GM21423 (cell line): ENCODE measurements at regions not wholly inside any gene's neighbourhood (a gene's known extent, or its start where the extent isn't known, plus 50 kb on each side); places are given as distances from the start of the nearest gene placed in this dataset.
"Not testable (repeated sequence)": the region's sequence is repeated elsewhere in the genome, so short reads cannot be mapped to it uniquely, and the experiment has no call there.

Experiments
- ATAC-seq: cut with Tn5 transposase; IDR thresholded peaks from one replicate; pipeline ENCODE4 v1.9.1; 2021; ENCODE audit warnings: mild to moderate bottlenecking, moderate library complexity; ENCODE audit not compliant: unreplicated experiment

DNA sequence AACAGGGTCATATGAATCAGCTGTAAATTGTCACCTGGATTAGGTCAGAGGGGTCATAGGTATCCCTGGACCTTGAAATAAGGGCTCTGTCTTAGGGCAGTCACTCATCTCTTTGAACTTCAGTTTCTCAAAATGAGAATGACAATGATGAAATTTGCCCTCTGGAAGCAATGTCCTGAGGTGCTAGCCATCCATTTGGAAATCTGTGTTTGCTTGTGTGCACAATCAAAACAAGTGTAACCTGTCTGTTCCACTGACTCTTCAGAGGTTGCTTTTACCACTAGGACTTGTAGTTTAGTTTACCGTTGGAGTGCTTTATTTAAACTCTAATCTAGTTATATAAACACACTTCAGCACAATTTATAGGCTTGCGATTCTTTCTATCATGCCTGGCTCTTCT is 297.3 kb downstream of the CCDC74A start:
- not testable (repeated sequence) for ATAC-seq

DNA sequence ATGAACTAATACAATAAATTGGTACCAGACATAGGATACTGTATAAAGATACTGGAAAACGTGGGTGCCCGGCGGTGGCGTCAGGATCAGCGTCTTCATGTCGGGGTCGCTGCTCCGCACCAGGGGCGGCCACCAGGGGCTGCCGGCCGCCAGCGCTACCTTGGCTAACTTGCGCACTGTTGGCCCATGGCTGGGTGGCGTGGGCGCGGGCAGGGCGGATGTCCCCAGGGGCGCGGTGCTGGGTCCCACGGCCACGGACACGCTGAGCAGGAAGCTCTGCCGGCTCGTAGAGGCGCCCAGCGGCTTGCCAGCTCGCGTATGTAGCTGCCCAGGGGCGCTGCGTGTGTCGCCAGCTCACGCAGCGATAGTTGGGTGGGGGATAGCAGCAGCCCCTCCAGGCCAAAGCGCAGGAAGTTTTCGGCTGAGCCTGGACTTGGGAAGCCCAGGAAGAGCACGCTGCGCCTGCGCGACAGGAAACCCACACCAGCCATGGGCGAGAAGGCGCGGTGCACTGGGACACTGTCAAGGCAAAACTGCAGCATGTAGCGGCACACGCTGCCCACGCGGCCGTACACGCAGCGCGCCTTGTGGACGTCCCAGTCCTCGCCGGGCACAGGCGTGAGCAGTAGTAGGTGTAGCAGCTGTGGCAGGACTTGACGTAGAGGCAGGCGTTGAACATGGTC is 299.9 kb downstream of the CCDC74A start:
- ATAC-seq: no peak

DNA sequence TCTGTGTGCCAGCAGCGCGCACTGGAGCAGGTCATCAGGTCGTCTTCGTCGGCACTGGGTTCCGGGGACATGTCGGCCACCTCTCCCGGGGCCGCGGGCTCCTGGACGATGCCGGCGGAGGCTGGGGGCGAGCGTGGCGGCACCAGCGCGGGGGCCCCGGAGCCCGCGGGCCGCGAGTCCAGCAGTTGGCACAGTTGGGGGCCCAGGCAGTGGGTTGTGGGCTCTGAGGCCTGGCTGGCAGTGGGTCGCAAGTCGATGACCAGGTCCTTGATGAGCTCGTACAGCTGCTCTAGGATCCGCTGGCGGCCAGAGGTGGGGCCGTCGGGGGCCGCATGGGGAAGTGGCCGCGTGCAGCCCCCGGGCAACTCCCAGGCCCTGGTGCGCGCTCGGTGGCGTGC is 300.5 kb downstream of the CCDC74A start:
- ATAC-seq: no peak

DNA sequence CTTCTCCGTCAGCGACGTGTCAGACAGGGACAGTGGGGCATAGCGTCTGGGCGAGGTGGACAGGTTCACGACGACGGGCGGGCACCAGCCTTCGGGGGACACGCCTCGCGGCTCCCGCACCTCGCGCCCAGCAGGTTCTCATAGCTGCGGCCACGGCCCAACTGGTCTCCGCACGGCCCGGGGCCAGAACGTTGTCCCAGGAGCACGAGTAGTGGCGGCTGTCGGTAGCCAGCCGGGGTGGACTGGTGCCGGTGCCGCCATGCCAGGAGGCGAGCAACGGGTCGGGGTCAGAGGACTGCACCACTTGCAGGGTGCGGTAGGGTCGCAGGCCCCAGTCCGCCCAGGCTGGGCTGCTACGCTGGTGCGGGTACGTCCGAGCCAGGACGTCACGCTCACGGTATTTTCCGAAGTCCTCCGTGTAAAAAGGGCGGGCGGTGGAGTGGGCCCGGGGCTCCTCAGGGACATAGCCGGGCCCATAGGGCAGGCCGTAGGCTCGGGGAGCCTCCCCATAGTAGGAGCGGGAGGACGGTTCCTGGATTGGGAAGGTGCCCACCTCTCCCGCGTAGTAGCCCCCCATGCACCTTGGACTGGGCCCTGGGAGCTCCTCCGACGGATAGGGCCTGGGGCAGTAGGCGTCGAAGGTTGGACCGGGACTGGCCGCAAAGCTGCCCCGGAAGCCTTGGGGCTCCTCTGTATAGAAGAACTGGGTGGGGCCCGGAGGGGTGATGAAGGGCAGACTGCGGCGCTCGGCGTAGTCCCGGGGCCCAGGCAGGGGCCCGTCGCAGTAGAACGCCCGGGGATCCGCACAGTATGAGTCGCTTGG is 301.2 kb downstream of the CCDC74A start:
- ATAC-seq: not testable (repeated sequence)

DNA sequence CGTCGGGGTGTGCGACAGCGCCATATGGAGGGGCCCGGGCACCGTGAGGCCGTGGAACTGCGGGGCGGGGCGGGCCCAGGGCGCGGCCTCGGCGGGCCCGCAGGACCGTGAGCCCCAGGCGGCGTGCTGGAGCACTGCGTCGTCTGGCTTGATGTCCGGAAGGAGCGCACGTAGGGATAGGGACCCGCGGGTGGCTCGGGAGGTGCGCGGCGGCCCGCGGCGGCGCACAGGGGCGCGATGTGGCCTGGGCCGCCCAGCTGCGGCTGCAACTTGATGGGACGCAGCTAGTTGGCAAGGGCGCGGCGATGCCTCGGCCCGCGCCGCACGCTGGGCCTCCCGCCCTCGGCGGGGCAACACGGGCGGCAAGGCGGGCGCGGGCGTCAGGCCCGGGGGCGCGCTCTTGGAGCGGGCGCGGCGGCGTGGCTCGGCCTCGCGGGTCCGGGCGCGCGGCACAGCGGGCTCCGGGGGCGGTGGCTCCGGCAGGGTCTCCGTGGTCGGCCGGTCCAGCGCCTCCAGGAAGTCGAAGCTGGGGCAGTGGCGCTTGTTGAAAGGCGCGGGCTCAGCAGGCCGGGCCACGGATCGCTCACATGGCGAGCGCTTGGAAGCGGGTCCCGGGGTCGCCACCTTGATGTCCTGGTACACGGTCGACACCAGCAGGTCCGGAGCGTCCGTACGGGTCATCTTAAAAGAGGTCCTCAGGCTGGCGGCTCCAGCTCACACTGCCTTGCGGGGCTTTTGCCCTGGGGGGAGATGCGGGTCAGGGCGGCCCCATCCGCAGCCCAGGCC is 302.0 kb downstream of the CCDC74A start:
- not testable (repeated sequence) for ATAC-seq

DNA sequence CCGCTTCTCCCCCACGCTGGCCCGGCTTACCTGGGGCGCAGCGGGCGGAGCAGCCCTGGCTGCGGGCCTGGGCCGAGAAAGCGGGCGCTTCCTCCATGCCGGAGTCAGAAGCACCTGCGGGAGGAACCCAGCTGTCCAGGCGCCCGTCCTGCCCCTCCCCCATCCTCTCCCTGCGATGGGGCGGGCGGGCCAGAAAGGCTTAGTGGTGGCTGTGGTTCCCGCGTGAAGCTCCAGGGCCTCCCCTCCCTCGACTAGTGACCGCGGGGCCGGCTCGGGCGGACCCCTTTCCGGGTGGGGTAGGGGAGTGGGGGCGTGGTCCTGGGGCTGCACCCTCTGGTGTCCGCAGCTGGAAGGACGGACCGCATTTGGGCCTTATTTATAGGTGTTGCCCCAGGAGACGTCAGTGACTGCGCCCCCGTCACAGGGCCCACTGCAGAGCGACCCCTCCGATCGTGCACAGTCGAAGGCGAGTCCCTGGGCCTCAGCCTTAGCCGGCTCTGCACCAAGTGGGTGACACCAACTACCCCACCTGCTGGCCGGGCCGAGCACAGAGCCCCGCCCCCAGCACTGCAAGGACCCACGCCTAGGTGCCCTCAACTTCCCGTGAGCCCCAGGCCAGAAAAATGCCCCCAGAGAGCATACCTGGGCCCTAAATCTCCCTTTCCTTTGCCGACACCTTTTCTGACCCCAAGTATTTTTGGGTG is 302.7 kb downstream of the CCDC74A start:
- not testable (repeated sequence) for ATAC-seq

DNA sequence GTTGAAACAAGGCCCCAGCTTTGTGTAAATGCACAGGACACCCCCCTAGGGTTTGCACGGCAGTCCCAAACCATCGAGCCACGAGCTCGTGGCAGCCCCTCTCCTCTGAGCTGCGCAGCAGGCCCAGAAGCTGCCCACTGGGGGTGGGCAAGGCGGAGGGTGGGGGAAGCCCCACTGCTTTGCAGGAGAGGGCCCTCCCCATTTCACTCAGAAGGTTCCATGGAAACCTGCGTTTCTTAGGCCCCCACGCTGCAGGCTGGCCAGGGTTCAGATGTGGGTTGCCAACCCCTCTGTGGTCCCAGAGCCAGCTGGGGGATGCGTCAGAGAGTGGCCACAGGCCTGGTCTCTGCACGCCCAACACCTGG is 303.2 kb downstream of the CCDC74A start:
- not testable (repeated sequence) for ATAC-seq

DNA sequence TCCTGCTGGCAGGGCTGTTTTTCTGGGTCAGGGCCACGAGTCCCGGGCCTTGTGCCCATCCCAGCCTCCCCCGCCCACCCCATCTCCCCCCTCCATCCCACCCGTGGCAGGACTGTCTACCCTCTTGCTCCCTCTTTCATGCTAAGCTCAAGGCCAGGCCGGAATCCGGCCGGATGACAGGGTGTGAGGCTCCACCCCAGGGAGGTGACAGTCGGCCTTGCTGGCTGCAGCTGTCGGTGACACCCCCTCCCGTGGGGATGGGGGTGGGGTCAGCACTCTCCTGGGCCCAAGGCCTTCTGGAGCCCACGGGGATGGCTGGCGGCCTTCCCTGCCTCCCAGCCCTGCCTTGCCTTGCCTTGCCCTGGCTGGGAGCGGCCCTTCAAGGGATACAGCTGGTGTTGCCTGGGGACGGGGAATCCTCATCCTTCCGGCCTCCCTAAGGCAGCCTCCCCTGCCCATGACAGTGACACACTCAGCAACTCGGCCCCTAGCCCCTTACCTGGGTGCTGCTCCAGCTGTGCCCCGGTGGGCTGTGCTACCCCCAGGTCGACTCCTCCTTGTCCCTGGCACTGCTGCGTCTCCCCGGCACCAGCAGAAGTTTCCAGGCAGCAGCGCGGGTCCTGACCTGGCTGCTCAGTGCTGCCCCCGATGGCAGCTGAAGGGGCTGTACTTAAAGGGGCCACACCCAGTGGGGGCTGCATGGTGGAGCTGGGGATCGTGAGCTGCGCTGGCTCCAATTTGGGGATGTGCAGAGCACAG is 303.9 kb downstream of the CCDC74A start:
- ATAC-seq: not testable (repeated sequence)

DNA sequence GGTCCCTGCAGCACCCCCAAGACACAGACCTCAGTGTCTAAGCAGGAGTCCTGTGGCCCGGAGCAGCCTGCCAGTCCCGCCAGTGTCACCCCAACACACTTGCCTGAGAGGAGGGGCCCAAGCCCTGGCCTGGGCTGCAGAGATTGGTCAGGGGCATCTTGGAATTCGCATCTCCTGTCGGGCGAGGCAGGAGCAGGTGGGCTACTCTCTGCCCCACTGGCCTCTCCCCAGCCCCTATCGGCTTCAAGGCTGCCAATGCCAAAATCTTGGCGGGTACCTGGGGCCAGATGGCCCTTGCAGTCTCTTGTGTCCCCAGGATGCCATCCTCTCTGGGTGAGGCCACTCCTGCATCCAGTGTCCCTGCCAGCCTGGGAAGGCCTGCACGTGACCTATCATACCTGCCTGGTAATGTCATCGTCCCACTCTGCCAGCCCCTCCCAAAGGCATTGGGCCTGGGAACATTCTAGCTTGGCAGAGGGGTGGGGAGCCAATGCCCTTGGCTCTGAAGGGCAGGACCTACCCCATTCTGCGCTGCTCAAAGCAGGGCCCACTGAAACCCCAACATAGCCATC is 304.6 kb downstream of the CCDC74A start:
- not testable (repeated sequence) for ATAC-seq

DNA sequence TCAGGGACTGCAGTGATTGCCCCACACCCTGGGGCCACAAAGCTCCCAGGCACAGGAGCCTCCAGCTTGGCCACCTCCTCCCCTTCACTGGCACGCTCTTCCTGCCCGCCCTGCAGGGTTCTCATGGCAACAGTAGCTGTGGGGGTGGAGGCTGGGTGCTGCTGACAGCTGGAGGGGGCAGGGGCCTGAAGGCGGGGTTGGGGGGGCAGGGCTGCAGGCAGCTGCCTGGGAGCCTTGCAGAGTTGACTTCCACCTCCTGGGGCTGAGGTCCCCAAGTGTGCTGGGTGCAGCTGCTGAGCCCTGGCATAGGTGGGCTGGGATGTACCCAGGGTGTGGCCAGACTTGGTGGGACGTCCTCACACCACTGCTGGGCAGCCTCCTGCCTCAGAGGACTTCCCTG is 305.2 kb downstream of the CCDC74A start:
- ATAC-seq: not testable (repeated sequence)

DNA sequence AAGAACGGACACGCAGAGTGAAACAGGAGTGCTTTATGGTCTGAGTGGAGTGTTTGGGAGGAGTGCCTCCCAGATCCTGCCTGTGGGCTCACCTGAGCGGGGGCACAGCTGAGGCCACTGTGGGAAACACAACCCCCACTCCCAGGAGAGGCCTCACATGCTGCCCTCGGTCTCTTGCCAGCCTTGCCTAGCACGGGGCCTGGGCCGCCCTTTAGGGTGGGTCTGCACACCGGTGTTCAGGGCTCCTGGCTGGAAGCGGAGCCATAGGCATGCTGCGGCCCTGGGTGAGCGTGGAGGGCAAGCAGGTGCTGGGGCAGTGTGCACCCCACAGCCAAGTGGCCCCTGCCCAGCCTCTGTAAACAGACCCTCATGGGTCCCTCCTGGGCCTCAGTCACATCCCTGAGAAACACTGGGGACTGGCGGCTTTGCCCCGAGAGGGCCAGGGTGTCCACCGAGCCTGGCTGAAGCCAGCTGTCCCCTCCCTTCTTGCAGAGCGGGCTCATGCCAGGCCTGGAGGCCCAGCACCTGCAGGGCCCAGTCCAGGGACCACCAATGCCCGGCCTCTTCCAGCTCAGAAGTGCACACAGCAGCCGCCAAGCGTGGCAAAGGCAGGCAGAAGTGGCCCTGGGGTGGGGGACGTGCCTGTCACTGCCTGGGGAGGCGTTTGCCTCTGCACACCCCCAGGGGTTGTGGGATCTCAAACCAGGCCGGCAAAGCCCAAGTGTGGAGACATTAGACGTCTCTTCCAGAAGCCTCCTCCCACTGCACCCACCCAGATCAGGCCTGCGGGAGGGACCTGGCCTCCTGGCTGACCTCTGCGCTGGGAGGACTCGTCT is 305.9 kb downstream of the CCDC74A start:
- not testable (repeated sequence) for ATAC-seq

DNA sequence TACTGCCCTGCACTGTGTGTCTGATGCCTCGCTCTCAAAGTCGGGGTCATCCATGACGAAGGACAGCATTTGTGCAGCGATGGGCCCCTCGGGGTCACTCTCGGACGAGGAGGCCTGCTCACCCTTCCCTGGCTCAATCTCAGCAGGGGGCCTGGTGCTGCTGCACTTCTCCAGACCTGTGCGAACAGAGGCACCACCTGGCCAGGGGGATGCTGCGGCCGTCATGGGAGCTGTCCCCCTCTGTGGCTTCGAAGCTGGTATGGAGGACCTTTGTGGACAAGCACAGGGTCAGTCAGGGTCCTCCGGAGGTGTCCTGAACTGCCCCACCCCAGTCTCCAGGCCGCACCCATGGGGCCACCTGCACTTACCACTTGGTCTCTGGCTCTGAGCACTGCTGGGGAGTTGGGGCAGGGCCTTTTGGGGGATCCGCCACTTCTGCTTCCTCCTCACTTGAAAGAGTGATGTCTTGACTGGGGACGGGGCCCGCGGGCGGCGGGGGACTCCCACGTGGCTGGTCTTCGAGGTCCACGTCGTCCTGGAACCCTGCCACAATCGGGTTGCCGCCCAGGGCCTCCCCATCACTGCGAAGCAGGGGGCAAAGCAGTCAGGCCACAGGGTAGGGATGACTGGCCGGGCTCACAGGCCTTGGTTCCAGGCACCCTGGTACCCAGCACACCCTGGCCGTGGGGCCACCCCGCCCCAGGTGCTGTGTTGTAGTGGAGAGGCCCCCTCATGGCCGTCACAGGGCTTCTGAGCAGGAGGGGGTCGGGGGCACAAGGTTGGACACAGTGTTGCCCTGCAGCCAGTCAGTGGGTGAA is 306.7 kb downstream of the CCDC74A start:
- ATAC-seq: not testable (repeated sequence)

DNA sequence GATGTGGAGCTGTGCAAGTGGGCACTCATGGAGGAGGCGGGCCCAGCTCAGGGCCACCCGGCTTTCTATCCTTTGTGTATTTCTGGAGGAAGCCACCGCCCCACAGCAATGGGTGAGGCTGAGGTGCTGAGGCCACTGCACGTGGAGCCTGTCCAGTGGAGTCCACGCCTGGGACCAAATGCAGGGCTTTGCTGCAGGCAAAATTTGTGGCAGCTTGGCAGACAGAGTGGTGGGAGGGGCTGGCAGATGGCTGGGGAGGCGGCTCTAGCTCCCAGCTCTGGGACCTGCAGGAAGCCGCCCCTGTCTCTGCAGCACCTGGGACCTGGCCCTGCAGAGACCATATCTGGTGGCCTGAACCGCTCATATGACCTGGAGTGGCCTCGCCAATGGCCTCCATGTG is 307.3 kb downstream of the CCDC74A start:
- ATAC-seq: not testable (repeated sequence)

DNA sequence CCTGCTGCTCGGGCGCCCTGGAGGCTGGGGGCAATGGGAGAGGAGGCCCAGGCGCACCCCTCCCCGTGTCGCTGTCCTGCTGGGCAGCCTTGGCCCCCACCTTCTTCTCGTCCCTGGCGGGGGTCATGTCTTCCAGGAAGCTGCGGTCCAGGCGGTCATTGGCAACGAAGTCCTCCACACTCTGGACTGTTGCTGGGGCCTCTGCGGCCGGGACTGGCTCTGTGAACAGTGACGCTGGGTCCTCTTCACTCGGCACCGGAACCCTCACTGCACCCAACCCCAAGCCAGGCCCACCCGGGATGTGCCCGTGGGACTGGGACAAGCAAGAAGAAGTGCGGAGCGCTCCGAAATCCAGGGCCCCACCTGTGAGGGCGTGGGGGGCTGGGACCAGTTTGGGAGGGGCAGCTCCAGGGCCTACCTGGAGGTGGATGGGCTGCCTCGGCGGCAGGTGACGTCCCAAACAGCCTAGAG is 308.0 kb downstream of the CCDC74A start:
- ATAC-seq: no peak

DNA sequence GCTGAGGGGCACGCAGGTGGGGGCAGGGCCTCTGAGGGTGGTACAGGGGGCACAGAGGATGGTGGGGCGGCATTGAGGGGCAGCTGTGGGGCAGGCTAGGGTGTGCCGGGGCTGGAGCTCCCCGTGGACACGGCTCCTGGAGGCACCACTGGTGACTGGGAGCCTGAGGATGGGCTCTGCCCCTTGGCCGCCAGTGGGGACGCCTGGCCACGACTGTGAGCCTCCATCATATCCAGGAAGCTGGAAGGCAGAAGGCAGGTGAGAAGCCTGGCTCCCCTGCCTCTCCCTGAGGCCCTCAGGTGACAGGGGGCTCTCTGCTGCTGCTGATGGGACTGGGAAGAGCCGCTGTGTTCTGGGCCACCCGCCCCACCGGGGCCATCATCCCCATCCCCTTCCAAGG is 308.4 kb downstream of the CCDC74A start:
- not testable (repeated sequence) for ATAC-seq

DNA sequence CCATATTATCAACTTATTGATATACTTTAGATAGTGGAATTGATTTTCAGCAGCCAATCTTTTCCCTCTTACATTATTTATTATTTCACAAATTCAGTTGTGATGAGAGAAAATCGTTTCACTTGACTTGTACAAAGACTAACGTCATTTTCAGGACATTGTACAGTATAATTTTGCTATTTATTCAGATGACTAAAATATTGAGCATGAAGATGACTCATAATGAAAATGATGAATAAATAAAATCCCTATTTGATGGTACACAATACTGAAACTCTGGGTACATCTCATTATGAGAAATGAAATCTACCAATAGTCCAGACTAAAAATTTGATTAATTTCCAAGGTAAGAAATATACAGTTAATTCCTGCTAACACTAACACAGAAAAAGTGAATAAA is 316.4 kb downstream of the CCDC74A start:
- not testable (repeated sequence) for ATAC-seq

DNA sequence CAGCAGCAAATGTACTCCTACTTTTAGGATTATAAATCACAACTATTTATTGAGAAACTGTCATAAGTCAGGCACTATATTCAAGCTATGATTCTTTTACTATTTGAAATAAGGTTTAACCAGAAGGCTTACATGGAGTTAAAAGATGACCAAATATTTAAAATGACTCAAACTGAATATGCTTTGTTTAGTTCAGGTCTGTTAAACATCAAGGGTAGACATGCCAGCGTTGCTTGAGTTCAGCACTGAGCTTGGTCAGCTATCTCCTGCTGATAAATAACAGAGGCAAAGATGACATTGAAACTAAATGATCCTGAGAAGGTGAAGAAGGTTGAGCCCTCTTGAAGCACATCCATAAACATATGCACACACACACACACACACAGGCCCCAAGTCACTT is 305.6 kb downstream of the ANKRD30BL start:
- not testable (repeated sequence) for ATAC-seq

DNA sequence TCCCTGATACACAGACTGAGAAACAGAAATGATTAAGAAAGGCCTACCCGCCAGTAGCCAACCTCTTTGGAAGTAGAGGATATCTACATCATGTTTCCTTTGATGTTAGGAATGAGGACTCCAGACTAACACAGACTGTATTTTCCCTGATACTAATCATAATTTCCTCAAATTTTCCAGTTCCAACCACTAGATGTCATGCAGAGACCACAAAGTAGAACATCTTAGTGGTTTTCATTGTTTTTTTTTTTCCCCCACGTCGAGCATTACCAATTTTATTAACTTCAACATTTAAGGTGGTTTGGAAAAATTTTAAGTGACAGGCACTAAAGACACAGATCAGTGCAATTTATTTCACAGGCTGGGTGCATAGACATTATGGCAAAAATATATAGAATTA is 303.6 kb downstream of the ANKRD30BL start:
- not testable (repeated sequence) for ATAC-seq
